ENCODE measurements at regions not wholly inside any gene's neighbourhood (a gene's known extent, or its start where the extent isn't known, plus 50 kb on each side); places are given as distances from the start of the nearest gene placed in this dataset.

GRCh38 chr13:63693696-63694095 is 2278.0 kb upstream of the PCDH20 start:
- DNase-seq: no peak

GRCh38 chr13:63691474-63691873 is 2275.8 kb upstream of the PCDH20 start:
- no peak for DNase-seq

- no peak for DNase-seq
These were observed 2275.0 kb upstream of the PCDH20 start for GRCh38 chr13:63690672-63691071.

GRCh38 chr13:63684822-63685221 is 2269.2 kb upstream of the PCDH20 start:
- DNase-seq: no peak

- no peak for DNase-seq
These were observed 2265.1 kb upstream of the PCDH20 start for GRCh38 chr13:63680704-63681103.

GRCh38 chr13:63671296-63671695 is 2255.6 kb upstream of the PCDH20 start:
- no peak for DNase-seq

GRCh38 chr13:63651394-63651793 is 2235.7 kb upstream of the PCDH20 start:
- no peak for DNase-seq

GRCh38 chr13:63643543-63643942 is 2227.9 kb upstream of the PCDH20 start:
- DNase-seq: no peak

- DNase-seq: peak; percentile 21
These were observed 2220.8 kb upstream of the PCDH20 start for GRCh38 chr13:63636316-63636993.

- DNase-seq: no peak
These were observed 2216.7 kb upstream of the PCDH20 start for GRCh38 chr13:63632321-63632720.

- no peak for DNase-seq
These were observed 2215.4 kb upstream of the PCDH20 start for GRCh38 chr13:63631006-63631405.

- no peak for DNase-seq
These were observed 2213.9 kb upstream of the PCDH20 start for GRCh38 chr13:63629591-63629990.

- DNase-seq: no peak
These were observed 2212.7 kb upstream of the PCDH20 start for GRCh38 chr13:63628310-63628709.

- DNase-seq: no peak
These were observed 2210.2 kb upstream of the PCDH20 start for GRCh38 chr13:63625869-63626268.

- DNase-seq: no peak
These were observed 2199.4 kb upstream of the PCDH20 start for GRCh38 chr13:63614874-63615612.

- no peak for DNase-seq
These were observed 2191.5 kb upstream of the PCDH20 start for GRCh38 chr13:63607153-63607552.

- no peak for DNase-seq
These were observed 2190.3 kb upstream of the PCDH20 start for GRCh38 chr13:63605962-63606361.

GRCh38 chr13:63605403-63605802 is 2189.8 kb upstream of the PCDH20 start:
- DNase-seq: no peak

- no peak for DNase-seq
These were observed 2180.2 kb upstream of the PCDH20 start for GRCh38 chr13:63595811-63596210.

GRCh38 chr13:63586467-63586866 is 2170.8 kb upstream of the PCDH20 start:
- DNase-seq: no peak

- no peak for DNase-seq
These were observed 2163.1 kb upstream of the PCDH20 start for GRCh38 chr13:63578796-63579195.

- DNase-seq: no peak
These were observed 2151.4 kb upstream of the PCDH20 start for GRCh38 chr13:63567031-63567430.

- DNase-seq: peak; percentile 2
These were observed 2138.5 kb upstream of the PCDH20 start for GRCh38 chr13:63554157-63554556.

- no peak for DNase-seq
These were observed 2136.1 kb upstream of the PCDH20 start for GRCh38 chr13:63551731-63552130.
